HL-60 (cell line): ENCODE measurements at regions not wholly inside any gene's neighbourhood (a gene's known extent, or its start where the extent isn't known, plus 50 kb on each side); places are given as distances from the start of the nearest gene placed in this dataset.

Source experiments
- DNase-seq, 2 experiments: peaks; one replicate each; pipeline ENCODE4 v3.0.0-alpha.2; 2010 to 2020; ENCODE audit warnings: low read depth in 1 of 2, low spot score in 1 of 2
- H3K27ac ChIP-seq: fragments of 250-450 bp; sonication (Bioruptor Pico); replicated peaks from 2 replicates; pipeline ENCODE4 v1.5.1; 2020; ENCODE audit warnings: mild to moderate bottlenecking, moderate library complexity
- H3K27me3 ChIP-seq: fragments of 250-450 bp; sonication (Bioruptor Pico); 2 replicates; pipeline ENCODE4 v1.5.1; 2021; ENCODE audit warnings: mild to moderate bottlenecking, moderate library complexity; ENCODE audit not compliant: insufficient read depth, poor library complexity, severe bottlenecking
- H3K4me3 ChIP-seq: replicated peaks from 2 replicates; pipeline ENCODE4 v1.5.1; 2011; ENCODE audit warnings: mild to moderate bottlenecking, control low read depth, low read length; ENCODE audit not compliant: insufficient read depth
- CTCF ChIP-seq: IDR thresholded peaks from one replicate; pipeline ENCODE4 v1.5.1; 2011; ENCODE audit warnings: low read length, control low read depth, inconsistent platforms; ENCODE audit not compliant: insufficient read depth
- GABPA ChIP-seq: IDR thresholded peaks from 2 replicates; pipeline ENCODE4 v1.6.1; 2012; ENCODE audit warnings: low read depth
- POLR2AphosphoS5 ChIP-seq: IDR thresholded peaks from 2 replicates; pipeline ENCODE4 v1.6.1; 2012; ENCODE audit warnings: low read depth
- REST ChIP-seq: IDR thresholded peaks from 2 replicates; pipeline ENCODE4 v1.6.1; 2012; ENCODE audit warnings: low read depth; ENCODE audit not compliant: insufficient replicate concordance
- SPI1 ChIP-seq: IDR thresholded peaks from 2 replicates; pipeline ENCODE4 v1.6.1; 2012; ENCODE audit warnings: low read depth, mild to moderate bottlenecking, borderline replicate concordance

- Histone ChIP-seq H3K27ac (no peak overlapping the region), H3K27me3 (no peaks in the 10 kb centered on the region), H3K4me3 (no peak overlapping the region)
- TF ChIP-seq GABPA (no peak), POLR2AphosphoS5 (no peak), CTCF (no peak), SPI1 (no peak), REST (no peak)
- no peak for DNase-seq
Observed at GRCh38 chr12:76197283-76197682, 112.8 kb upstream of the NAP1L1 start.

GRCh38 chr12:76195920-76196319 is 111.4 kb upstream of the NAP1L1 start:
- Histone ChIP-seq H3K4me3 (no peak overlapping the region), H3K27ac (no peak overlapping the region), H3K27me3 (no peaks in the 10 kb centered on the region)
- no peak for DNase-seq
- TF ChIP-seq REST (no peak), GABPA (no peak), POLR2AphosphoS5 (no peak)

GRCh38 chr12:76194724-76195123 is 110.2 kb upstream of the NAP1L1 start:
- no peaks in the 10 kb centered on the region for H3K27me3 ChIP-seq
- TF ChIP-seq CTCF = no peak
- TF ChIP-seq SPI1 = no peak
- TF ChIP-seq POLR2AphosphoS5 = no peak
- no peak for TF ChIP-seq GABPA
- TF ChIP-seq REST = no peak
- DNase-seq = no peak
- no peak overlapping the region for H3K27ac ChIP-seq
- no peak overlapping the region for H3K4me3 ChIP-seq

- DNase-seq = no peak
- H3K27me3 ChIP-seq = no peaks in the 10 kb centered on the region
Observed at GRCh38 chr12:76193961-76194360, 109.5 kb upstream of the NAP1L1 start.

More at GRCh38 chr12:76193961-76194360, 109.5 kb upstream of the NAP1L1 start:
- no peak for TF ChIP-seq SPI1
- TF ChIP-seq GABPA = no peak
- TF ChIP-seq REST = no peak
- TF ChIP-seq POLR2AphosphoS5 = no peak
- TF ChIP-seq CTCF = no peak
- Histone ChIP-seq H3K27ac (no peak overlapping the region), H3K4me3 (no peak overlapping the region)
